NCI-H460 (cell line): ENCODE measurements at regions not wholly inside any gene's neighbourhood (a gene's known extent, or its start where the extent isn't known, plus 50 kb on each side); places are given as distances from the start of the nearest gene placed in this dataset.
"Not testable (repeated sequence)": the region's sequence is repeated elsewhere in the genome, so short reads cannot be mapped to it uniquely, and the experiment has no call there.

Experiments
- DNase-seq: peaks from one replicate; pipeline ENCODE4 v3.0.0-alpha.2; 2016; ENCODE audit warnings: low read depth; ENCODE audit errors: extremely low read depth

DNA sequence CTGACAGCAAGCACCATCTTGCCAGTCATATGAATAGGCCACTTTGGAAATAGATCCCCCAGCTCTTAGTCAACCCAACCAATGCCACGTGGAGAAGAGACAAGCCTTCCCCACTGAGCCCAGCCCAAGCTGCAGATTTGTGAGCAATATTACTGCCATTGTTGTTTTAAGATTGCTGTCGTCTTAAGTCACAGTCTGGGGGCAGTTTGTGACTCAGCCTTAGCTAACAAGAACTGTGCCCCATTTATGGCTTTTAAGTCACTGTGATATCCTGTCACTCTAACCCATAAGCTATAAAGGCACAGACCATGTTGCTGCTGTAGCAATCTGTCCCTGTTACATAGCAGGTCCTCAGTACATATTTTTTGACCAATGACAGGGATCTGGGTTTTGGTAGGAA, 464.2 kb downstream of the MED13L start:
- DNase-seq = no peak

DNA sequence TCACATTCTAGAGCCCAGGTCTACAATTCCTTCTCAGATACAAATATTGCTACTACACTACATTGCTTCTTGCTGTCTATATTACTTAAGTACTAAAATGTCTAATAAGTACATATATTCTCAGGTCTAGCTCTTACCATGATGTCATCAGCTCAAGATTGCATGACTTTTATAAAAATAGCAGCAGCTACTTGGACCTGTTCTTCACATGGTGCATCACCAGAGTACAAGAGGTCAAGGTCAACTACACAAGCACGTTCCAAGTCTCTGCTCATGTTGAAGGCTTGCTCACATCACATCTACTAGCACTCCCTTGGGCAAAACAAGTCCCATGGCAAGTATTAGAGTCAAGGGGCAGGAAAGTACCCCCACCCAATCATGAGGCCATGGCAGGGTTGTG, 465.6 kb downstream of the MED13L start:
- DNase-seq = no peak

DNA sequence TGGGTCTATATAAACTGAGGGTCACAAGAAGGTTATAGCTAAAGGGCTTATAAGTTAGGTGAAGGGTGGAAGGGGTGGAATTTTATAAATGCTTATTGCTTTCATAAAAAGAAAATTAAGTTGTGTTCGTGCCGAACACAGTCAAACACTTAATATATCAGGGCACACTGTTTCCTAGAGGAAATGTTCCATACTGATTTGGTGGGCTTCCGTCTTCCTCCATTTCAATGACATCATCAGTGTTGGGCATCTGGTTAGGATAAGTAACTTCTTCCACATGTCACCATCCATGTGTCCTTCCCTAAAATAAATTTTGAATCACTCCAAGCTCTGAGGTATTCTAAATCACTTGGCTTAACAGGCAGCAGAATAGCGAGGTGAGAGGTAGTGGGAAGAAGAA, 466.4 kb downstream of the MED13L start:
- DNase-seq = no peak

DNA sequence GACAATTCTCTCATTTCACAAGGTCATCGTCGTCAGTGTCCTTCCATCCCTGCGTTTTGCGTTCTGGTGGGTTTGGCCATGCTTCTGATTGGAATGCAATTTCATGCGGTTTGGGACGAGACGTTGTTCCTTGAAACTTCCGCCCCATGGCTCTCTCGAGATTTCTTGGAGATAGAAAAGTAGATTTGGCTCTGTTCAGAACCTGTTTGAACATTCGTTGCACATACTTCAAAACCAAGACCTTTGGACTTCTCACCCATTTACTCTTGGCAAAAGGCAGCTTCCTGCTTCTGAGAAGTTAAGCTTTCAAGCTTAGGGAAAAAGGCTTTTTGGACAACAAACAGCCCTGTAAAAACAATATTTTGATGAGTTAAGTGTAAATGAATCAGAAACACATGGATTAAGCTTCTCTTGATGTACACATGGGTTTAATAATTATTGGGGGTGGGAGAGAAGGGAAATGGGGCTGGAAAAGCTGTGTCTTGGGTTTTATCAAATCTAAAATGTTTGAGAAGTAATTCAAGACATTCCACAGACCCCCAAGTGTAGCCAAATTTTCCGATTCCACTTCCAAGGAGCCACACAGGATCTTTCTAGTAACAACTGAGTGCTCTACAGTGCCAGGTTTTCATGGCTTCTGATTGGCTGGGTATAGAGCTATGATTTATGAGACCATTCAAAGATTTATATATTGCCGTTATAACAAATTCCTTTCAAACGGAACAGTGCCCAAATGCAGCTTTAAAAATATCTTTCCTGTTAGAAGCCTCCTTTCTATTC, 467.2 kb downstream of the MED13L start:
- DNase-seq = no peak

DNA sequence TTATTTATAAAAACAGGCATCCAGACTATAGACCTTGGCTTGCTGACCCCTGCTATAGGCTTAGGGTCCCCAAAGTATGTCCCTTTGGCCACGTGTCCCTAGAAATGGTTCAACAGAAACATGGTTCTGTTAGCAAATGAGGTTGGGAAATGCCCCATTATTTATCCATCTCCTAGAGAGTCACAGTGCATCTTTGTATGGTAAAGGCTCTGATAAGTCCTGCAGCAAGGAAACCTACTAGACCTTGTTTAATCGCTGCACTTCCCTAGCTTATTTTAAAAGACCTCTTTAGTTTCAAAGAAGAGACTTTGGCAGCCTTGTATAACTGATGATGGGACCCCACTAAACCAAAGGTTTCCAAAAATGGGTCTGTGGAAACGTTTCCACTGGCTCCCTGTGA, 471.5 kb downstream of the MED13L start:
- no peak for DNase-seq

DNA sequence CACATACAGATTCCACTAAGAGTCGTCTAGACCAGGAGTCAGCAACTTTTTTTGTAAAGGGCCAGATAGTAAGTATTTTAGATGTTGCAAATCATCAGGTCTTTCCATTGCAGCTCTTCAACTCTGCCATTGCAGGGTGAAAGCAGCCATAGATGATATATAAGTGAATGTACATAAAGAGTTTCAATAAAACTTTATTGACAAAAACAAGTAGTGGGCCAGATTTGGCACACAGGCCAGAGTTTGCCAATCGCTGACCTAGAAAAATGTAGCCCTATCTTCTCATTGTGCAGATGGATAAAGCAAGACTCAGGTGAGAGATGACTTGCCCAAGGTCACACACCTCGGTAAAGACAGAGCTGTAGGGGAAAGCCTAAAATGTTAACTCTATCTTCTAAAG, 474.7 kb downstream of the MED13L start:
- no peak for DNase-seq

- no peak for DNase-seq
Measured at GRCh38 chr12:115801871-115802270, 475.6 kb downstream of the MED13L start.

DNA sequence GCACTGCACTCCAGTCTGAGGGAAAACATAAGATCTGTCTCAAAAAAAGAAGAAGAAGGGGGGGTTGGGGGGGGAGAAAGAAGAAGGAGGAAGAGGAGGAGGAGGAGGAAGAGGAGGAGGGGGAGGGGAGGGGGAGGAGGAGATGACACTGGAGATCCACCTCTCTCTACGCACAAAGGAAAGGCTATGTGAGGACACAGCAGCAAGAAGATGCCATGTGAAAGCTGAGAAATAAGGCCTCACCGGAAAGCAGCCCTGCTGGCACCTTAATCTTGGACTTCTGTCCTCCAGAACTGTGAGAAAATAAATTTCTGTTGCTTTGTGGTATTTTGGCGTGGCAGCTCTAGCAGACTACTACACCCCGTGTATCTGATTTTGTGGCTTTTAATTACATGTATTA, 477.9 kb downstream of the MED13L start:
- no peak for DNase-seq

GRCh38 chr12:115798309-115798917, 479.1 kb downstream of the MED13L start:
- no peak for DNase-seq

GRCh38 chr12:115794659-115795081, 482.8 kb downstream of the MED13L start:
- DNase-seq = no peak

- DNase-seq = no peak
Measured at GRCh38 chr12:115791331-115791730, 486.2 kb downstream of the MED13L start.

DNA sequence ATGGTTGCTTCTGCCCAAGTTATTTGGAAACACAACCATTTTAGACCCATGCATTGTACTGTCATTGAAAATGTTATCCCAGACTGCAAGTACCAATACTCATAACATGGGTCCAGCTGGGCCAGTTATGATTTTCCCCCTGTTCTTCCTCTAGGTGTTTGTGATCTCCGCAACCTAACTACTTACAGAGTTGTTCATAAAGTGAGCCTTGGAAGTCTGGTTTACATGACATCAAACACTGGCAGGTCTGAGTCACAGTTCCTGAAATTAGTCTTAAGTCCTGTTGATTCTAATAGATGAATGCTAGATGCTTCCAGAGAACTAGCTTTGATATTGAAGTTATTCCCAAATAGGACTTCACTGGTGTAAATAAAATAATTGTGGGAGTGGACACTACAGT, 487.0 kb downstream of the MED13L start:
- DNase-seq = no peak

GRCh38 chr12:115786490-115786889, 491.0 kb downstream of the MED13L start:
- not testable (repeated sequence) for DNase-seq

- DNase-seq = no peak
Measured at GRCh38 chr12:115785548-115785947, 491.9 kb downstream of the MED13L start.

DNA sequence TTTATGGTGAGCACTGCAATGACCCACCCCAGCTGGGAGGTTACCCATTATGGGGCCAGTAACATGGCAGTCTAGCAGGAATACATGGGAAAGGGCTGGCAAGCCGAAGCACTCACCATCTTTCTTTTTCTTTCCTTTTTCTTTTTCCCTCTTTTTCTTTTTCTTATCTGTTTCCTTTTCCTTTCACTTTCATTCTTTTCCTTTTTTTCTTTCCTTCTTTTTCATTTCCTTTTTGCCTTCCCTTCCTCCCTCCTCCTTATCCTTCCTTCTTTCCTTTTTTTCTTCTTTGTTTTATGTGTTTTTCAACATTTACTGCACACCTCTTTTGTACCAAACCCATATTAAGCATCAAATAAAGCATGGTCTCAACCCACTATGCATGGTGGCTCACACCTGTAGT, 501.1 kb downstream of the MED13L start:
- no peak for DNase-seq

GRCh38 chr12:115774148-115774895, 503.2 kb downstream of the MED13L start:
- no peak for DNase-seq

GRCh38 chr12:115771601-115772000, 505.9 kb downstream of the MED13L start:
- DNase-seq = no peak

DNA sequence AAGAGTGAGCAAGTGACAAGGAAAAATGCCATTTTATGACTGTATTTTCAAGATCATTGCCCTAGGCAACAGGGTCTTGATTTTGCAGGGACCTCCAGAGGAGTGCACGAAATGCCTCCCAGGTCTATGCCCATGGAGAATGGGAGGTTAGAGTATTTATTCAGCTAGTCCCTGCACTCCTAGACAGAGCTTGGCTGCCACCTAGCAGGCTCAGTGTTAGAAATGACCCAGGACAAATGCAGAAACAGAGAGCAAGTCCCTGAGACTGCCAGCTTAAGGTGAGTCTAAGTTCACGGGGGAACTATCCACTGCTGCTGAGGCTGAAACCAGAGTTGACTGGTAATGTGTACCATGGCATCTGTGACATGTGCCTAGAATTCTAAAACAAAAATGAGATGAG, 506.4 kb downstream of the MED13L start:
- DNase-seq = no peak

GRCh38 chr12:115770643-115771042, 506.9 kb downstream of the MED13L start:
- DNase-seq = no peak

GRCh38 chr12:115767916-115768315, 509.6 kb downstream of the MED13L start:
- DNase-seq = no peak

DNA sequence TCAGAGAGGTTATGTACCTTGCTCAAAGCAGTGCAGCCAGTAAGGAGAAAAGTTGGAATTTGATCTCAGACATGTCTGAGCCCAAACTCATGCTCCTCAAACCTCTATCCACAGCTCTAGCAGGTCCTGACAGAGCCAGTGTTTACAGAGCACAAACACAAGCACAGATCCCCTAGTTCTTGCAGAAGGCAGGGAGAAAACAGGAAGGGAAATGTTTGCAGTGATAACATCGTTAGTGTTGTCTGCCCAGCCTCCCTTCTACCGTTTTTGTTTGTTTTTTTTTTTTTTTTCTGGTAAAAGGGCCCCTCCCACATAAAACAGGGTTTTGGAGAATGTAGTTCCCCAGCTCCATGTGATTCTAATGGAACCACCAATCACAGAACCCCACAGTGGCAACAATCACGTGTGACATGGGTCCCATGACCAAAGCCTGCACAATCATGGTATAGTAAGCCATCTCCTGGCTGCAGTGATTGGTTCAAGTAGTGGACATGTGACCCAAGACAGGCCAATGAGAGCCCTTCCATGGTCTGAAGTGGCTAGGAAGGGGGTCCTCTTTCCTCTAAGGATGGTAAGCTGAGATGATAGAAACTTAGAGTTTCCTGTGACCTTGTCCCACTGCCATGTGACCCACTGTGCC, 513.4 kb downstream of the MED13L start:
- no peak for DNase-seq
